ENCODE measurements at regions not wholly inside any gene's neighbourhood (a gene's known extent, or its start where the extent isn't known, plus 50 kb on each side); places are given as distances from the start of the nearest gene placed in this dataset.

DNA sequence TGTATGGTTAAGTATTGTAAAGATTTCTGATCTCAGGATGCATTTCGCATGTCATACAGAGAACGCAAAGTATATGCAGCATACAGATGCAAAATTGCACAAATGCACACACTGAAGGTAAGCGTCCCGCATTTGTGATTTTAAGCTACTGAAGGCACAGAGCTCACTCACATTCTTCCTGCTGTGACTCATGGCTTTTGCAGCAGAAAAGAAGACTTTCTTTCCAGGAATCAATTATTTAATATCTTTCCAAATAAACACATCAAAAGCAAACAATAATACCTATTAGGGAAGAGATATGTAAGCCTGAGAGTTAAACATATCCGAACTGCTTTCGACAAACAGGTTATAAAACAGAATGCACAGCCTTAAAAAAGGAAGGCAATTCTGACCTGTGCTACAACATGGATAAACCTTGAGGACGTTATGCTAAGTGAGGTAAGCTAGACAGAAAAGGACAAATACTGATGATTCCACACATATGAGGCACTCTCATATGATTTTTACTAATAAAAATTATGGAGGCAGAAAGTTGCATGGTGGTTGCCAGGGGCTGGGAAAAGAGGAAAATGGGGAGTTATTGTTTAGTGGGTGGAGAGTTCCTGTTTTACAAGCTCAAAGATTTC lies 109.0 kb downstream of the TFAP2A start:
- no peak for DNase-seq

DNA sequence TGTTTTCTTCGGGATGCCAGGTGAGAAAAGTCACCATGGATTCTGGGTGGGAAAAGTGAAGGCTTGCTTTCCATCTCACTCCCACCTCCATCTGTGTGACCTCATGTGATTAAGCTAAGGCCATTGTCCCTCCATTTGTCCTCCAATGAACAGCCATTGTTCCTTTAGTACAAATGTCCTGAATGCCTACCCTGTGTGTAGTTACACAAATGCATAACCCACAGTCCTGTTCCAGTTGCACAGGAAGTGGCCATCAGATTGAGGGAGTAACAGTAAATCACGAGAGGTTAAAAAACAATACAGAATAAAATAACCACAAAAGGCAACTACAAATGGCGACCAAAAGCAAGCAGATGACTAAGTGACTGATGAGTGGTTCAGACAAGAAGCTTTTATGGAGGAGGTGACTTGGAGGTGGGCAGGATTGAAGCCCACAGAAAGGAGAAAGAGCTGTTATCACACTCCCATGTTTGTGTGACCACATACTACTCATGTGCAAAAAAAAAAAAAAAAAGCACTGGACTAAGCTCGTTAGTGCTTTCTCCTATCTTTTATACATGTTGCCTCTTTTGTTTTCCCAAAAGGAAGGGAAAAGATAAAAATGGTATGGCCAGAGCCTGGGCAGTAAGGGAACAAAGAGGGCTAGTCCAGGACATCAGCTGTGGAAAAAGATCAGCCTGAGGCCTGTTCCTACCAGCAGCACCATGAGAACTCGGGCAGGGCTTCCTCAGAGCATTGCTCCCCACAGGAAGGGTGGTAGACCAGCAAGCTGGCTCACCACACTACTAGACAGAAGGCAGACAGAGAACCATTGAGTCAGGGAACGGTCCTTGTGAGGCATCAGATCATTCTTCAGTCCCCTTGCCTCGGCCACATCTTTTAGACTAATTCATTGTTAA lies 111.0 kb downstream of the TFAP2A start:
- DNase-seq, result no peak

DNA sequence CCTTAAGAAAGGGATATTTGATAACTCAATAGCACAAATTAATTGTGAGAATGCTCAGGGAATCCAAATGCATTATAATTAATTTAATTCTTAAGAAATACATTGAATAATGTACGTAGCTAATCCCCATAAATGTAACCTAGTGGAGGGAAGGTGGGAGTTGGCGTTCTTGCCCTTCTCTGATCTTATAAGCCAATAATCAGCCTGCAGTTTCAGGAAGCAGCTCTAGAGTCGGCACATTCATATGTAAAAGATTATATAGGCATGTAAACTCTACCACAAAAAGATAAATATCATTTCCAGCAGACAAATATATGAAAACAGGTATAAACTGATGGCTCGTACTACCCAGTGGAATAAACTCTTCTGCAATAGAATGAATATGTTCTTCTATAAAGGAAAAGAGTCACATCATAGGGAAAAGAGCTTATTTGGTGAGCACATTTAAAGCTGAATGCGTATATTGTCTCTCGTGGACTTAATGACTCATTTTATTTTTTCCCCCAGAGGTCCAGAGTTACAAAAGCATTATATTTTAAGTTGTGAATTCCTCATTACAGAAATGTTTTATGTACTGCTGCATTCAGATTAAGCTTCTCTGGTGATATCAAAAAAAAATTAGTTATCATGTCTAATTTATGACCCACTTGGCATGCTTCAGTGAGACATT lies 112.2 kb downstream of the TFAP2A start:
- DNase-seq, result no peak

DNA sequence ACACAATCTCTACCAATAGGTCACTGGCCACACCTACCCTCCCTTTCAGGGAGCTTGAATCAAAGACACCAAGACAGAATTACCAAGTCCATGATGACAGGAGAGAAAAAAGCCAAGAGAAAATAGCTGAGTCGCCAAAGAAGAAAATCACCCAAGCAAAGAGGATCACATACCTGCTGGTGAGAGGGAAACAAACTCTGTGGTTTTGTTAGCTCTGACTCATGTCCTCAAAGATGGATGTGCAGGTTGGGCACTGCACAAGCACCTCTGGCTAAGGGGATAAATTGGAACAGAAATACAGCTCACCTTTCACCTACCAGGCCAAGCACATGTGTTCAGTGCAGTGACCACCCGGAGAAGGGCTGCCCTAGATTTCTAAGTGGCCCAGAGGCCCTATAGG lies 114.8 kb downstream of the TFAP2A start:
- DNase-seq, result no peak

DNA sequence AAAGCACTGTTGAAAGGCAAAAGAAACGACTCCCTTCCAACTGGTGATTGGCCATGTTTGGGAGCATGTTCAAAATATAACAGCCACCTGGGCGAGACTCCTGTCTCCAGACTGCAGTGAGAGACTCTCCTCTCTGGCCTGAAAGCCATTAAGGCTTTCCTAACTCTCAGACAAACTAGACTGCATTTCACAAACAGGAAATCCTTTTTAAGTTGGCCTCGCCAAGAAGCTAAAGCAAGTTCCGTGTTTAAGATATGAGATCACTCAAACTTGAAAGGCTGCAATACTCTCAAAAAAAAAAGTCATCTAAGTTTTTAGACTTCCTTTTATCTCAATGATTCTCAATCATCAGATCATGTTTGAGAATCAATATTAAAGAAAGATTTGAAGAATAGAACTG lies 117.0 kb downstream of the TFAP2A start:
- DNase-seq, result no peak

DNA sequence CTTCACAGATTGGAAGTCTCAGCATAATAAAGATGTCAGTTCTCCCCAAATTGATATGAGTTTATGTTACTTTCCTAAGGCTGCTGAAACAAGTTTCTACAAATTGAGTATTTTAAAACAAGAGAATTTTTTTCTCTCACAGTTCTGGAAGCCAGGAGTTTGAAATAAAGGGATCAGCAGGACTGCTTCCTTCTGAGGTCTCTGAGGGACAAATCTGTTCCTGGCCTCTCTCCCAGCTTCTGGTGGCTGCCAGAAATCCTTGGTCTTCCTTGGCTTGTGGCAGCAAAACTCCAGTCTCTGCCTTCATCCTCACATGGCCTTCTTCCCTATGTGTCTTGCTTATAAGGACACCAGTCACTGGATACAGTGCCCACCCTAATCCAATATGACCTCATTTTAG lies 136.1 kb downstream of the TFAP2A start:
- no peak for DNase-seq

DNA sequence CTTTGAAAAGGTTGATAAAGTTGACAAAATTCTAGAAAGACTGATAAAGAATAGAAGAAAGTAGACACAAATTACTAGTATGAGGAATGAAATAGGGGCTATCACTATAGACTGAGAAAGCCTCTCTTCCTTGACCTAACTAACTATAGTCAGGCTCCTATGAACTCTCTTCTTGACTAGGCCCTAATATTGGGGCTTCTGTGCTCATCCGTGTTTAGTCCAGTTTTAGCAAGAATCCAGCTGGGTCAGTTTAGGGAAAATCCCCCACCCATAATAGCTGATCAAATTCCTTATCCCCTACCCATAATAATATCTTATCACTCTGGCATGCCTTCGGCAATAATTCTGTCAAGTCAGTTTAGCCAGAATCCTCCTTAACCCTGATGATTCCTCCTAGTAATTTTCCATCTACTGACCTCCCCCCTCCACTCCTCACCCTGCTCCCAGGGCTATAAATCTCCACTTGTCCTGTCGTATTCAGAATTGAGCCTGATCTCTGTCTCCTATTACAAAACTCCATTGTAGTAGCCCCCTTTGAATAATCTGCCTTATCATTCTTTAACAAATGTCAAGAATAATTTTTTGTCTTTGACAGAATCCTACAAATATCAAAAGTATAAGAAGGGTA lies 138.1 kb downstream of the TFAP2A start:
- DNase-seq, result no peak

DNA sequence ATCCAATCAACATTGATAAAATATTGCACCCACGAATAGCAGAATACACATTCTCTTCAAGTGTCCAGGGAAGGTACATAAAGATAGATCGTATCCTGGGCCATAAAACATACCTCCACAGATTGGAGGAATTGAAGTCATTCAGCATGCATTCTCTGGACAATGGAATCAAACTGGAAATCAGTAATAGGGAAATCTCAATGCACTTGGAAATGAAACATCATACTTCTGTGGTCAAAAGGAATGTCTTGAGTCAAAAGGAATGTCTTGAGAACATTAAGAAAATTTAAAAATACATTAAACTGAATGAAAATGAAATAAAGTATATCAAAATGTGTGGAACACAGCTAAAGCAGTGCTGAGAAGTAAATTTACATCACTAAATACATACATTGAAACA lies 138.8 kb downstream of the TFAP2A start:
- peak; percentile 30 for DNase-seq

DNA sequence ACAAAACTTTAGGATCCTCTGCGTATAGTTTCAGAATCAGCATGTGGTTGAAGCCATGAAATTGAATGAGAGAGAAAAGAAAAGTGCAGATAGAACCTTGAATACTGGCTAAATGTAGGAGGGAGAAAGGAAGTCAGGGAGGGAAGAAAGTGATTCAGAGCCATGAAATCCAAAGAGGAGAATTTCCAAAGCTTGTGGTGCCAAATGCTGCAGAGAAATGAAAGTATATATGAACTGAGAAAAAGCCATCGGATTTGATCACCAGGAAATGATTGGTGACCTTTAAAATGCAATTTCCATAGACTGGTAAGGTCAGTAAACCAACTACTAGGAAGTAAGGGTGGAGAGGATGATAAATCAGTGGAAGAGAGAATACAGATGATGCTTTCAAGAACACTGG lies 142.3 kb downstream of the TFAP2A start:
- DNase-seq, result no peak

DNA sequence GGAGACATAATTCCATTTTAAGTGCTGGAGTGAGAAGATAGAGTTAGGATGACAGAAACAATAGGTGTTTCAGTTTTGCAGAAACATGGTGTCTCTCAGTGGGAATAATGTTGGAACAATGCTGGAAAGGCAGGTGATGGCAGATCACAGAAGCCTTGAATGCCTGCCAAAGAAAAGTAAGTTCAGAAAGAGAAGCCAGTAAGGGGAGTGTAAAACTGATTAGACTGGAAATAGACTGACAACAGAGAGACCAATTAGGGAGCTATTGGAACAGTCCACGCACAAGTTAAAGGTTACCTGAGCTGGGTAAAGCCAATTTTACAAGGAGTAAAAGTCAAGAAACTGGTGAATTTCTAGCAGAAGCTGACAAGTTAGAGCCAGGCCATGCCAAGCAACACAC lies 142.9 kb downstream of the TFAP2A start:
- no peak for DNase-seq

DNA sequence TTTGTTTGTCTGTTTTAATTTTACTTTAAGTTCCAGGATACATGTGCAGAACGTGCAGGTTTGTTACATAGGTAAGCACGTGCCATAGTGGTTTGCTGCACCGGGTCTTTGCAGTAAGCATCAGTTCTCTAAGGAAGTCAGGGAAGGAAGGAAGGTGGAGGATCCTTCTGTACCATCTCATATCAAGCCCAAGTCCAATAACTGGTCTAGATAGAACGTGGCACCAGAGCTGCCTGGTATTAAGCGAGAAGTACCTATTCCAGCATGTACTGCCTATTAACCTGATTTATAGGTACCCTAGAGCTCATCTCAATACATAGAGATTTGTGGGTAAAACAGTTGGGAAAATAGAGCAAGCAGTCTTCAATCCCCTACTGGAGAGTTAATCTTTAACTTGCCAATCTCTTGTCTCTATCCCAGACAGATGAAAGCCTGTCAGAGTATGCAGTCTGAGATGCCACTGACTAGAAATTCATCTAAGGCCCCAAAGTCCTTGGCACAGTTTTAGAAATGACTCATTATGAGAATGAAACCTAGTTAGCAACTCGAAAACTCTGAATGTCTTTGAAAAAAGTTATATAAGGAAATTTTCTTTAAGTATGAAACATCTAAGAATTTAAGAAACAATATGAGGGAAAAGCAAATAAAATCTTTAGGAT lies 144.9 kb downstream of the TFAP2A start:
- DNase-seq, result no peak

DNA sequence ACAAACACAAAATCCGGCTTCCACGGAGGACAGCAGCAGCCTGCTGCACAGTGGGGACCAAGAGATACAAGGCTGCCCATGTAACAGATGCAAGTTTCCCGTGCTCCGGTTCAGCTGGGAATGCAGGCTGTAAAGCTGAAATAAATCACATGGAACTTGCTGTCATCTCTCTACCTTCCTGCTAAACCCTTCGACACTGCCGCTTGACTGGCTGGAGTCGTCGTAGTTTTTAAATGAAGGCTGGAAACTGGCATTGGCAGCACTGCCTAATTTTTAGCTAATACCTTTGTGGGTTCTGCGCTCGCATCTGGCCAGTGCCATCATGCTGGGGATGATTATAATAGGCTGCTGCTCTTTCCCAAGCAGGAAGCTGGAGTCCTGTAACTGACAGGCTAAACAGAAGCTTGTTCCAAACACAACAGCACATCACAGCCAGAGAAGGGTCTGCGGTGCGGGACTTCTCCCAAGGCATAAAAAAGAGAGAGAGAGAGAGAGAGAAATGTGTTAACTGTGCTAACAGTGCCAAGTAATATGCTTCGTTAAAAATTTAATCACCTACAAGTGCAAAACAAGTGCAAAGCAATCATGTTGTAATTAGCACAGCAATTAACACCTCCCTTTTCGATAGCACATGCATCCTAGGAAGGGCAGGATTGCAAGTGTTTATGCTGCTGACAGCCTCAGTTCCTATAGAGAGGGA lies 146.1 kb downstream of the TFAP2A start:
- DNase-seq, result no peak

DNA sequence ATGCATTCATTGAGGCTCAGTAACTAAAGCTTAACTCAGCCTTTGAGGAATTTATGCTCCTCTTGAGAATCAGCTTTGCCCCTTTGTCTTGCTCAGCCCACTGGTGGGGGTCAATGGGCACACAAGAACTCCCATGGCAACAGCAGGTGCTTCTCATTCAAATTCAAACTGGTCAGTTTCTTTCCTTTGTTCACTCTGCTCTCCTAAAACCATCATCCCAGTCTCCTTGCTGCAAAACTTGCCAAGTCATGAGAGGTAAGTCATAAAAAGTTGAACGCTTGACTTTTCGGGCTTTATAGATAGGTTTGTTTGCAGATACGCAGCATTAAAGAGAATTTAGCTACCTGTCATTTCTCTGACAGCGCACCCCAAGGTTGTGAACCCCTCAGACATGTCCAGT lies 146.8 kb downstream of the TFAP2A start:
- DNase-seq, result no peak

DNA sequence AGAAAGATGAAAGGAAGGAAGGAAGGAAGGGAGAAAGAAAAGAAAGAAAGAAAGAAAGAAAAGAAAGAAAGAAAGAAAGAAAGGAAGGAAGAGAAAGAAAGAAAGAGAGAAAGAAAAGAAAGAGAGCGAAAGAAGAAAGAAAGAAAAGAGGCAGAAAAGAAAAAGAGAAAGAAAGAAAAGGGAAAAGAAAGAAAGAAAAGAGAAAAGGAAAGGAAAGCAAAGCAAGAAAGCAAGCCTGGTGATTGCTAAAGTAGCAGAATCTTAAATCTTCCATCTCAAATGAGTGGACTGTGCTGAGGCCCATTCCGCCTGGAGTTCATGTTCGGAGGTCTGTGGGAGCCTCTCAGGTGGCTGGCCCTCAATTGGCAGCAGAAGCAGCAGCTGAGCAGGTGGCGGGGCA lies 148.4 kb downstream of the TFAP2A start:
- no peak for DNase-seq

DNA sequence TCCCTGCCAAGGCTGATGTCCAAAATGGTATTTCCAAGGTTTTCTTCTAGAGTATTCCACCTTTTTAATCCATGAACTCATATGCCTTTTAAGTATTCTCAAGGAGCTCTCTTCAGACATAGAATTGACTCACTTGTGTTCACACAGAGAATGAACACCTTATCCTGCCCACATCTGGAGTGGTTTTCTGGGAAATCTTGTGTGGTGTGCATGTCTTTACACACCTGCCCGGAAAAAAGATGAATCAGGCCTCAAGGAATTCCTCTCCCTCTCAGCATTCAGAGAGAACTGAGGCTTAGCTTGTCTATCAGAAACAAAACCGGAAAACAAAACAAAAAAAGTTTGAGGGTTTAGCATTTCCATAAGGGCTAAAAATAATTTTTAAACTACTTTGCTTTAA lies 148.8 kb downstream of the TFAP2A start:
- no peak for DNase-seq

DNA sequence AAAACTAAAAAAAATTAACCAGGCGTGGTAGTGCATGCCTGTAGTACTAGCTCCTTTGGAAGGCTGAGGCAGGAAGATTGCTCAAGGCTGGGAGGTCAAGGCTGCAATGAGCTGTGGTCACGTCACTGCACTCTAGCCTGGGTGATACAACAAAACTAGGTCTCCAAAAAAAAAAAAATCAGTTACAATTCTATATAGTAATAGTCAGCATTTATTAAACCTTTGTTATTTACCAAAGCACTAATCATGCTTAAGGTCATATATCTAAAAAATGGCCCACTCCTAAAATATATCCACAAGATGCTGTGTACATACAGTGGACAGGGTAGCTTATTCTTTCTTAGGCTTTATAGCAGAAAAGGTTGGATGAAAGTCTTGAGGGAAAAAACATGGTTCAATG lies 152.4 kb downstream of the TFAP2A start:
- no peak for DNase-seq

DNA sequence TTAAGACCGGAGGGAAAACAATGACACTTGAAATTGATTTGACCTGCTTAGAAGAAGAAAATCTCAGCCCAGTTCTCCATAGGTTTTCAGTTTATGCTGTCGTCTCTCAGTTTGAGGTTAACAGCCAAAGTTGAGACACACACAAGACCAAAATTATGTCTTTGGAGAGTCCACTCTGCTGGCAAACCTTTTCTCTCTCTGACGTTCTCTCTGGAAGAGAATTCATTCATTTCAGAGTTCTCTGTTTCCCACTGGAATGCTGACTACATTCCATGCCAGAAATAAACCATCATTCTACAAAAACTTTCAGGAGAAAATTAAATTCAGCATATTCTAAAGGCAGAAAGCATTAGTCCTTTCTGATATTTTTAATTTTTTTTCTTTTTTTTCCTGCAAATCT lies 155.2 kb downstream of the TFAP2A start:
- no peak for DNase-seq

DNA sequence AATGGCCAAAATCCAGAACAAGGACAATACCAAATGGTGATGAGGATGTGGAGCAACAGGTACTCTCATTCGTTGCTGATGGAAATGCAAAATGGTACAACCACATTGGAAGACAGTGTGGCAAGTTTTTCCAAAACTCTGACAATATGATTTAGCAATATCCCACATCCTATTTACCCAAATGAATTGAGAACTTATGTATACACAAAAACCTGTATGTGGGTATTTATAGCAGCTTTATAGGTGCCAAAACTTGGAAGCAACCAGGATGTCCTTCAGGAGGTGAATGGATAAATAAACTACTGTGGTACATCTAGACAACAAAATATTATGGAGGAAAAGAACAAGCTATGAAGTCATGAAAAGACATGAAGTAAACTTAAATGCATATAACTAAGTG lies 156.5 kb downstream of the TFAP2A start:
- no peak for DNase-seq

DNA sequence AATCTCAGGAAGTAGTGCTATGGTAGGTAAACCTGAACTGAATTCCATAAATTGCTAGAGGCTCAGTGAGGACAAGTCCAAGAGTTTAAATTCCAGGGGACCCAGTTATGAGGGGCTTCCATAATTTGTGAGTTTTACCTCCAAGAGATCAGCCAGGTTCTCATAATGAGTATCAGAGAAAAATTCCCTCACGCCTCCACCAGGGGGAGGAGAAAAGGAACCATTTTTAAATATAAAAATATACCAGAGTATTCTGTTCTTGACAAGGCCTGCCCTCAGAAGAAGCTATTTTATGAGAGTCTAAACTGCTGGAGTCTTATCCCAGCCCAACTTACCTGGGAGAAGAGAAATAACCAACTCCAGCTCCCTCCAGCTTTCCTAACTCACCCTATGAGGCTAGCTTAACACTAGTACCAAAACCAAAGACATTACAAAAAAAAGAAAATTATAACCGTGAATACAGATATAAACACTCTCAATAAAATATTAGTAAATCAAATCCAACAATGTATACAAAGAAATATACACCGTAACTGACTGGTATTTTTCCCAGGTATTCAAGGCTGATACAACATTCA lies 158.7 kb downstream of the TFAP2A start:
- DNase-seq, result no peak

DNA sequence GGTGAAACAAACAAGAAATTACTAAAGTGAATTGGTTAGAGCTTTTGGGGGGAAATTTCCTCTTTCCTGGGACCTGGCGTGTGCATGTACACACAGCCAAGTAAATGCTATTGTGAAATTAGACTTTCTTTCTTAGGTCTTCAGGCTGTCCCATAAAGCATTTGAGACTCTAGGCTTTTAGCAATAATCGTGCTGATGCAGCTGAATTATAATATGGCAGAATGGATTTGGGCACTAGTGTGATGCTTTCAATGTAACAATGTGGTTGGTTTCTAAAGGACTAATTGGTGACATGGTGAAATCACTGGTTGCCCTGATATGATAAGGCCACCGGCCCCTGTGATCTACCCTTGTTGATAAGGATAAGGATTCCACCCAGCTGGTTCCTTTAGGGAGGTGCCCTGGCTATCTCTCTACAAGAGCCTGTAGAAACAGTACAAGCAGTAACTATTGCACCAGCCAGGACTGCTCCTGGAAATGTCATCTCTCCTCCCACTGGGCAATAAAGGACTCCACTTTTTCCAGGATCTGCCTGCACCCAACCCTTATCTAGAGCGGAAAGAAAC lies 164.1 kb downstream of the TFAP2A start:
- no peak for DNase-seq

DNA sequence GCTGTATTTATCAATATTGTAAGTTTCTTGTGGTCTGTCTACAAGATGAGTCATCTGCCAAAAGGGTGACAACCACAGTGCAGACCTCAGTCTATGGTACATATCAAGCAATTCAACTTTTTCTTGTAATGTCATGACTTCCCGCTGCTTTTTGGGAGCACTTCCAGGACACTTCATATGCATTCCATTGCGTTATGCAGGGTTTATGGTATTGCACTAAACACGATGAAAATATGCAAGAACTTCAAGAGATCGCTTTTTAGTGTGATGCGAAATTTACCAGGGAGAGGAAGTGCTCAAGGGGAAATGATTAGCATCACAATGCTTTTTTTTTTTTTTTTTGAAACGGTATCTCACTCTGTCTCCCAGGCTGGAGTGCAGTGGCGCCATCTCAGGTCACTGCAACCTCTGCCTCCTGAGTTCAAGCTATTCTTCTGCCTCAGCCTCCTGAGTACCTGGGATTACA lies 166.5 kb downstream of the TFAP2A start:
- peak; percentile 70 for DNase-seq

Measured in fibroblast of skin of back (primary cell).